ENCODE measurements at regions not wholly inside any gene's neighbourhood (a gene's known extent, or its start where the extent isn't known, plus 50 kb on each side); places are given as distances from the start of the nearest gene placed in this dataset.

- TF ChIP-seq MAX (IDR thresholded peaks at IDR 0.05) (no peak), TAF1 (conservative IDR thresholded peaks at IDR 0.05) (no peak)
- TF ChIP-seq, protein P1, sequence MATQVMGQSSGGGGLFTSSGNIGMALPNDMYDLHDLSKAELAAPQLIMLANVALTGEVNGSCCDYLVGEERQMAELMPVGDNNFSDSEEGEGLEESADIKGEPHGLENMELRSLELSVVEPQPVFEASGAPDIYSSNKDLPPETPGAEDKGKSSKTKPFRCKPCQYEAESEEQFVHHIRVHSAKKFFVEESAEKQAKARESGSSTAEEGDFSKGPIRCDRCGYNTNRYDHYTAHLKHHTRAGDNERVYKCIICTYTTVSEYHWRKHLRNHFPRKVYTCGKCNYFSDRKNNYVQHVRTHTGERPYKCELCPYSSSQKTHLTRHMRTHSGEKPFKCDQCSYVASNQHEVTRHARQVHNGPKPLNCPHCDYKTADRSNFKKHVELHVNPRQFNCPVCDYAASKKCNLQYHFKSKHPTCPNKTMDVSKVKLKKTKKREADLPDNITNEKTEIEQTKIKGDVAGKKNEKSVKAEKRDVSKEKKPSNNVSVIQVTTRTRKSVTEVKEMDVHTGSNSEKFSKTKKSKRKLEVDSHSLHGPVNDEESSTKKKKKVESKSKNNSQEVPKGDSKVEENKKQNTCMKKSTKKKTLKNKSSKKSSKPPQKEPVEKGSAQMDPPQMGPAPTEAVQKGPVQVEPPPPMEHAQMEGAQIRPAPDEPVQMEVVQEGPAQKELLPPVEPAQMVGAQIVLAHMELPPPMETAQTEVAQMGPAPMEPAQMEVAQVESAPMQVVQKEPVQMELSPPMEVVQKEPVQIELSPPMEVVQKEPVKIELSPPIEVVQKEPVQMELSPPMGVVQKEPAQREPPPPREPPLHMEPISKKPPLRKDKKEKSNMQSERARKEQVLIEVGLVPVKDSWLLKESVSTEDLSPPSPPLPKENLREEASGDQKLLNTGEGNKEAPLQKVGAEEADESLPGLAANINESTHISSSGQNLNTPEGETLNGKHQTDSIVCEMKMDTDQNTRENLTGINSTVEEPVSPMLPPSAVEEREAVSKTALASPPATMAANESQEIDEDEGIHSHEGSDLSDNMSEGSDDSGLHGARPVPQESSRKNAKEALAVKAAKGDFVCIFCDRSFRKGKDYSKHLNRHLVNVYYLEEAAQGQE (IDR thresholded peaks at IDR 0.05): no peak
Measured at GRCh38 chr7:108663701-108664100, 94.0 kb downstream of the DNAJB9 start.

Measured in liver (tissue), 2 donors.